MM.1S (cell line): ENCODE measurements at regions not wholly inside any gene's neighbourhood (a gene's known extent, or its start where the extent isn't known, plus 50 kb on each side); places are given as distances from the start of the nearest gene placed in this dataset.

Experiments
- DNase-seq: peaks from one replicate; pipeline ENCODE4 v3.0.0-alpha.2; 2015
- H2AFZ ChIP-seq: fragments of 300-600 bp; sonication (generic); 2 replicates; pipeline ENCODE4 v1.6.0; 2016; ENCODE audit warnings: antibody characterized with exemption, low read length
- H3F3A ChIP-seq: fragments of 300-600 bp; sonication (generic); 2 replicates; pipeline ENCODE4 v1.6.1; 2016; ENCODE audit warnings: mild to moderate bottlenecking, antibody characterized with exemption, low read length, moderate library complexity, mixed read lengths; ENCODE audit not compliant: insufficient read depth
- H3K27ac ChIP-seq: fragments of 300-600 bp; sonication (generic); 2 replicates; pipeline ENCODE4 v1.5.1; 2016; ENCODE audit warnings: mild to moderate bottlenecking, low read length
- H3K27me3 ChIP-seq: fragments of 300-600 bp; sonication (generic); replicated peaks from 2 replicates; pipeline ENCODE4 v1.6.0; 2016; ENCODE audit warnings: low read length; ENCODE audit not compliant: insufficient read depth
- H3K36me3 ChIP-seq: fragments of 300-600 bp; sonication (generic); replicated peaks from 2 replicates; pipeline ENCODE4 v1.6.1; 2016; ENCODE audit warnings: mild to moderate bottlenecking, low read length, mixed read lengths; ENCODE audit not compliant: insufficient read depth
- H3K4me1 ChIP-seq: fragments of 300-600 bp; sonication (generic); 2 replicates; pipeline ENCODE4 v1.6.1; 2016; ENCODE audit warnings: low read length, mixed read lengths
- H3K4me2 ChIP-seq: fragments of 300-600 bp; sonication (generic); 2 replicates; pipeline ENCODE4 v1.6.0; 2016; ENCODE audit warnings: low read depth, low read length
- H3K4me3 ChIP-seq: fragments of 300-600 bp; sonication (generic); 2 replicates; pipeline ENCODE4 v1.5.1; 2016; ENCODE audit warnings: low read length, mixed read lengths
- H3K79me2 ChIP-seq: fragments of 300-600 bp; sonication (generic); 2 replicates; pipeline ENCODE4 v1.6.1; 2016; ENCODE audit warnings: mixed run types, low read length, mixed read lengths
- H3K9ac ChIP-seq: fragments of 300-600 bp; sonication (generic); 2 replicates; pipeline ENCODE4 v1.6.1; 2016; ENCODE audit warnings: low read length, mixed read lengths
- H3K9me2 ChIP-seq: fragments of 300-600 bp; sonication (generic); replicated peaks from 2 replicates; pipeline ENCODE4 v1.6.1; 2016; ENCODE audit warnings: mild to moderate bottlenecking, low read length, mixed read lengths; ENCODE audit not compliant: insufficient read depth
- H3K9me3 ChIP-seq: fragments of 300-600 bp; sonication (generic); replicated peaks from 2 replicates; pipeline ENCODE4 v1.6.1; 2016; ENCODE audit warnings: mild to moderate bottlenecking, low read length, mixed read lengths; ENCODE audit not compliant: insufficient read depth
- H4K20me1 ChIP-seq: fragments of 300-600 bp; sonication (generic); 2 replicates; pipeline ENCODE4 v1.6.1; 2016; ENCODE audit warnings: mild to moderate bottlenecking, low read length, moderate library complexity, mixed read lengths; ENCODE audit not compliant: insufficient read depth
- EZH2 ChIP-seq: fragments of 300-600 bp; sonication (generic); optimal IDR thresholded peaks from 2 replicates; pipeline ENCODE3; 2017; ENCODE audit warnings: low read depth, mild to moderate bottlenecking, antibody characterized with exemption, low read length, mixed read lengths
- EZH2phosphoT487 ChIP-seq: fragments of 300-600 bp; sonication (generic); IDR thresholded peaks from 2 replicates; pipeline ENCODE4 v1.6.1; 2018; ENCODE audit warnings: antibody characterized with exemption, low read length
- TF ChIP-seq, protein P1 (sequence below): fragments of 300-600 bp; sonication (generic); IDR thresholded peaks from 2 replicates; pipeline ENCODE4 v1.5.1; 2016; ENCODE audit warnings: antibody characterized with exemption, low read length, mixed read lengths

- Histone ChIP-seq H3K4me3 (no peak overlapping the region), H4K20me1 (no peaks in the 10 kb centered on the region), H3K4me2 (no peak overlapping the region), H3F3A (no peaks in the 10 kb centered on the region), H2AFZ (no peak overlapping the region), H3K27ac (no peak overlapping the region), H3K36me3 (no peaks in the 10 kb centered on the region), H3K4me1 (no peaks in the 10 kb centered on the region), H3K9ac (no peak overlapping the region), H3K9me2 (no peaks in the 10 kb centered on the region), H3K9me3 (no peaks in the 10 kb centered on the region), H3K79me2 (no peaks in the 10 kb centered on the region), H3K27me3 (no peaks in the 10 kb centered on the region)
- TF ChIP-seq EZH2 (no peak), EZH2phosphoT487 (no peak)
- TF ChIP-seq, protein P1, sequence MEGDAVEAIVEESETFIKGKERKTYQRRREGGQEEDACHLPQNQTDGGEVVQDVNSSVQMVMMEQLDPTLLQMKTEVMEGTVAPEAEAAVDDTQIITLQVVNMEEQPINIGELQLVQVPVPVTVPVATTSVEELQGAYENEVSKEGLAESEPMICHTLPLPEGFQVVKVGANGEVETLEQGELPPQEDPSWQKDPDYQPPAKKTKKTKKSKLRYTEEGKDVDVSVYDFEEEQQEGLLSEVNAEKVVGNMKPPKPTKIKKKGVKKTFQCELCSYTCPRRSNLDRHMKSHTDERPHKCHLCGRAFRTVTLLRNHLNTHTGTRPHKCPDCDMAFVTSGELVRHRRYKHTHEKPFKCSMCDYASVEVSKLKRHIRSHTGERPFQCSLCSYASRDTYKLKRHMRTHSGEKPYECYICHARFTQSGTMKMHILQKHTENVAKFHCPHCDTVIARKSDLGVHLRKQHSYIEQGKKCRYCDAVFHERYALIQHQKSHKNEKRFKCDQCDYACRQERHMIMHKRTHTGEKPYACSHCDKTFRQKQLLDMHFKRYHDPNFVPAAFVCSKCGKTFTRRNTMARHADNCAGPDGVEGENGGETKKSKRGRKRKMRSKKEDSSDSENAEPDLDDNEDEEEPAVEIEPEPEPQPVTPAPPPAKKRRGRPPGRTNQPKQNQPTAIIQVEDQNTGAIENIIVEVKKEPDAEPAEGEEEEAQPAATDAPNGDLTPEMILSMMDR: no peak
- DNase-seq: no peak
Measured at GRCh38 chr2:144650907-144651306, 131.0 kb upstream of the ZEB2 start.

DNA sequence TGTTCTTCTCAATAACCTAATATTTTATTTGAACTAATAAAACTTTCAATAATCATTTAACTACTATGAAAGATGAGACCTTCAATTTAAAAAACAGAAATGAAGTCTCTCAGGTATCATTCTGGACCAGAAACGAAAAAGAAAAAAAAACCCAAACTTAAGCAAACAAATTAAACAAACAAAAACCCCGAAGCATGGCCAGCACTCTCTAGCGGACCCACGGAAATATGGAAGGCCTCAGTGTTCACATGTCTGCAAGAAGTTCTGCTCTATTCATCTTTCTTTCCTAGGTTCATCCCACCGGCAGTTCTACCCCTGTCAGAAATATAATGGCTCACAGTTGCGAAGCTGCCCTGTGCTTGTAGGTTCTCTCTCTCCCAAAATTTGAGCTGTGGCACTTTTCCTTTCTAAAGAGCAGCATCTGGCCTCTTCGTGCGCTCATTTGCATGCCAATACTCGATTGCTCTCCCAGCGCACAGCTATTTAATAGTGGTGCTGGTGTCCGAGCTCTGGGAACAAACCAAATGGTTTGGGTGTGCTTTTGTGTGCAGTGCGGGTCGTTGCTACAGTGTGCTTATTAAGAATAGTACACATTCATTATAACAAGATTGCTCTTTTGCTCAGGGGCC lies 129.0 kb upstream of the ZEB2 start:
- H3K4me2 ChIP-seq: no peak overlapping the region
- H3K4me3 ChIP-seq: no peak overlapping the region
- DNase-seq: no peak
- H4K20me1 ChIP-seq: no peaks in the 10 kb centered on the region
- no peak overlapping the region for H3K27ac ChIP-seq
- H3K36me3 ChIP-seq: no peaks in the 10 kb centered on the region
- H3F3A ChIP-seq: no peaks in the 10 kb centered on the region
- H3K9ac ChIP-seq: no peak overlapping the region
- no peaks in the 10 kb centered on the region for H3K4me1 ChIP-seq
- no peaks in the 10 kb centered on the region for H3K27me3 ChIP-seq
- H3K79me2 ChIP-seq: no peaks in the 10 kb centered on the region
- no peaks in the 10 kb centered on the region for H3K9me2 ChIP-seq
- no peak overlapping the region for H2AFZ ChIP-seq
- no peaks in the 10 kb centered on the region for H3K9me3 ChIP-seq
- TF ChIP-seq, protein P1: no peak
- TF ChIP-seq EZH2 (no peak), EZH2phosphoT487 (no peak)

DNA sequence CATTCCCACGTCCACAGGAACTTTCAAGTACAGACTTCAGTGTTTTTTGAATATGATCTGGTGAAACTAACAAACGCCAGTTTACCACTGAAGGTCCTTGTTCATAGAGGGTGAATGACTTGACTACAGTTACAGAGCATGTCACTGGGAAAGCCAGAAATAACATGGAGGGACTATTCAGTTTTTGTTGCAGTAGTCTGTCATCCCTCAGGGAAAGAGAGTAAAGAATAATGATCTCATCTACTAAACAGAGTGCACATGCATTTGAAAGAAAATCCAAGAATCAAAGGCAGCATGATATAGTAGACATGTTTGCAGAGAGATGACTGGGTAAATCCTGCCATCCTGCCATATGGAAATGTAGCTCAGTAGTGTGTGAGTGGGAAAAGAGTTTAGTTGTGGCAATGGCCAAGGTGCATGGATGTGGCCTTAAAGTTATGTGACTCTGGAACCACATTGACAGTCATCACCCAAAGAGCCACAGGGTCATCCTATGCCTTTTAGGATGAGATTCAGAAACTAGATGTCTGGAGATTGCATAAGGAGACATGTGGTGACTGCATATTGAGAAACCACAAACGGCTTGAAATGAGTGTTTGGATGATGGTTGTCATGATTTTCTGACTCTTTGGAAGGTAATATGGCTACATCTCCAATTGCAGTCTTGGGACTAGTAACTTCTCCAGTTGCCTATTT lies 125.3 kb upstream of the ZEB2 start:
- TF ChIP-seq EZH2phosphoT487: no peak
- TF ChIP-seq EZH2: no peak
- TF ChIP-seq, protein P1: no peak
- H3K9me3 ChIP-seq: no peaks in the 10 kb centered on the region
- H3K9me2 ChIP-seq: no peaks in the 10 kb centered on the region
- H3K4me3 ChIP-seq: no peak overlapping the region
- H2AFZ ChIP-seq: no peak overlapping the region
- no peak overlapping the region for H3K27ac ChIP-seq
- no peak overlapping the region for H3K9ac ChIP-seq
- no peaks in the 10 kb centered on the region for H3K4me1 ChIP-seq
- H3F3A ChIP-seq: no peaks in the 10 kb centered on the region
- no peaks in the 10 kb centered on the region for H3K79me2 ChIP-seq
- no peak for DNase-seq
- no peaks in the 10 kb centered on the region for H4K20me1 ChIP-seq
- no peaks in the 10 kb centered on the region for H3K27me3 ChIP-seq
- no peaks in the 10 kb centered on the region for H3K36me3 ChIP-seq
- no peak overlapping the region for H3K4me2 ChIP-seq
